ENCODE measurements at regions not wholly inside any gene's neighbourhood (a gene's known extent, or its start where the extent isn't known, plus 50 kb on each side); places are given as distances from the start of the nearest gene placed in this dataset.

DNA sequence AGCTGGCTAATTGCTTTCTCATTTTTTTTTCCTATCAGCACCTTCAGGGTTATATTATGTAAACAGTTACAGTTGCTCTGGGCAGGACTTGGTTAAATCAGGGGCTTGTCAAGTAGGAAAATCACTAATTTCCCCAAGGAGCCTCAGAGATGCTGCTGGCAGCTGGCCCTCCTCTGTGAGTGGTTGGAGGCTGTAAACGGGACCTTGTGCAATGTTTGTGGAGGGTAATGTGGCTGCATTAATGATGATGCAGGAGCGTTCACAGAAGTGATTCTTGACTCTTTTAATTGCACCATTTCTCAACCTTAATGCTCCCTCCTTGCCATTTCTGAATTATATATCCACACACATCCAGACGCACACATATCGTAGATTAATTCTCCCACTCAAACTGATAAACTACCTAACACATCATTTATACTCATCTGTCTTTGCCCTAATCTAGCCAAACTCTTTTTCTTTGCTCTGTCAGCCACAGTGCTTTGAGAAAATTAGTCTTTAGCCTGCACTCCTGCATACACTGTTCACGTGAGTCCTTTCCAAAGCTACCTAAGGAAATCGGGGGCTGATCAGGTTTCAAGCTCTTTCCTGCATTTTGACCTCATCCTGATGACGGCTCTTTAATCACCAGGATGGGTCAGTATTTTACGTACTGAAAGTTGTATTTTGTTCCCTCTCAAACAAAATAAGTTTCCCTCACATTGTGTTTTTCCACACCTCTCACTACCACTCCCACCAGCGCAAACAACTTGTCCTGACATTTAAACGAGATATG, 154.4 kb upstream of the PIRT start:
- H3K36me3 ChIP-seq (ENCODE audit: insufficient read depth) = no peaks in the 10 kb centered on the region
- DNase-seq (ENCODE audit: extremely low spot score) = no peak
- no peak overlapping the region for H3K27ac ChIP-seq (ENCODE audit: low read depth)
- no peak overlapping the region for H3K4me3 ChIP-seq (ENCODE audit: low read depth, low read length)
- 41% methylated on average over 10 of the region's 10 CpGs for WGBS
- no peaks in the 10 kb centered on the region for H3K4me1 ChIP-seq (ENCODE audit: insufficient read depth)

DNA sequence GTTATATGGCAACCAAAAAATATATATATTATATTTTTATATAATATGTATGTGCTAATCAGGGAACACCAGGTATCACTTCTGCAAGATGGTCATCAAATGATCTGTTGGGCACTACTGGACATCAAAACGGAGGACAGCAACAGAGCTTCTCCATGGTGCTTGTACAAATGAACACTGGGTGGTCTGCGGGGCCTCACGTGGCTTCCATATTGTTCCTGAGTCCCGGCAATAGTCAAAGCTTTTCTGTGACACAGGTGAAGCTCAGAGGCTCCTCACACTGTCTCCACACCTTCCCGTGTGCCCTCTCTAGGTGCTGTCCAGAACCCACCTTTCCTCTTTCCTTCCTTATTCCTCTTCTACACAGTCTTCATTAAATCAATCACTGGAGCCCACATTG, 149.9 kb upstream of the PIRT start:
- H3K36me3 ChIP-seq (ENCODE audit: insufficient read depth) = no peaks in the 10 kb centered on the region
- 85% methylated on average over 5 of the region's 5 CpGs for WGBS
- DNase-seq (ENCODE audit: extremely low spot score) = no peak
- H3K4me3 ChIP-seq (ENCODE audit: low read depth, low read length) = no peak overlapping the region
- H3K27ac ChIP-seq (ENCODE audit: low read depth) = no peak overlapping the region
- no peaks in the 10 kb centered on the region for H3K4me1 ChIP-seq (ENCODE audit: insufficient read depth)

DNA sequence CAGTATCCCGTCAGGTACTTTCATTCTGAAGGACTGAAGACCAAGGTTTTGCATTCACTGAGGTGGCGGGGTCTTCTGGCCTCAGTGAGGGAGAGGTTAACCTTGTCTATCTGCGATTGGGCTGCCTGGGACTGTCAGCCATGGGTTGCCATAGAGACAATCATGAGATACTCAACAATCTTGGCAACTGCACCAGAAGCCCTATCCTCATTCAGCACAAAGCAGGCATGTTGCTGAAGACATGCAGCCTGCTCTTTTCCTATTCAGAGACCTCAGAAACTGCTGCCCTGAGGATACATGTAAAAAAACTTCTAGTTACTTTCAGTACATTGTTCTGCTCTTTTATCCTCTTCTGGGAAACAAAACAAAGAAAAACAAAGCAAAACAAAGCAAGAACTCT, 146.3 kb upstream of the PIRT start:
- 78% methylated on average over 3 of the region's 3 CpGs for WGBS
- no peak overlapping the region for H3K4me3 ChIP-seq (ENCODE audit: low read depth, low read length)
- H3K4me1 ChIP-seq (ENCODE audit: insufficient read depth) = no peaks in the 10 kb centered on the region
- H3K36me3 ChIP-seq (ENCODE audit: insufficient read depth) = no peaks in the 10 kb centered on the region
- no peak for DNase-seq (ENCODE audit: extremely low spot score)
- H3K27ac ChIP-seq (ENCODE audit: low read depth) = no peak overlapping the region

DNA sequence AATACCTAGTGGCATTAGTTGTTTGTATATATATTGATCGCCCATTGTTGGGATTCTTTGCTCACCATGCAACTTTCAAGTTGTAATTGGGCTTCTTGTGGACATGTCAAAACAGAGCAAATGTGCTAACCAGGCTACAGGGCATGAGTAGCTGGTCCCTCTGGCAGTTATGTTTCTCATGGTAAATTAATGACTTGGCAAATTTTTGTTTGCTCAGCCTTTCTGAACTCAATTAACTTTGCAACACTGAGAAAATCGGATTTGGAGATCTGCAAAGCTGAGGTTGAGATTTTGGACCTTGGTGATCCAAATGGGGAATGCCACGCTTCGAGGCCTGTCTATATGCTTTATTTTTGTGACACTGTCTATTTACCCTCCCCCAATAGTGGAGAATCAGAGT, 138.5 kb upstream of the PIRT start:
- no peak overlapping the region for H3K27ac ChIP-seq (ENCODE audit: low read depth)
- 90% methylated on average over 4 of the region's 4 CpGs for WGBS
- no peaks in the 10 kb centered on the region for H3K4me1 ChIP-seq (ENCODE audit: insufficient read depth)
- H3K4me3 ChIP-seq (ENCODE audit: low read depth, low read length) = no peak overlapping the region
- no peaks in the 10 kb centered on the region for H3K36me3 ChIP-seq (ENCODE audit: insufficient read depth)
- no peak for DNase-seq (ENCODE audit: extremely low spot score)

DNA sequence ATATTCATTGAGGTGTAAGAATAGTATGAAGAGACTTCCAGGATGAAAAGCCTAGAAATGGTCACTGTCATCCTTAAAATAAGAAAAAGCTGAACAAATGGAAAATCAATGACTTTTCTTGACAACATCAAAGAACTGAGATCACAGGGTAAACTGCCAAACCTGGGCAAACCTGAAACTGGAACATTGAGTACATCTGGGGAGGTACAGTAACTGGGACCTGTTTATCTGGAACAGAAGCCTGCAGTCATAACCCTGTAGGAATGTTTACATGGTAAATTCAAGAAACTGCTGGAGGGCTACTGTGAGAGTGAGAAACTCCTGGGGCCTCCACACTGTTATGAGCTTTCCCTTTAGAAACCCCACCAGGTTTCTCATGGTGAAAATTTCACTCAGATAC, 130.1 kb upstream of the PIRT start:
- Histone ChIP-seq H3K27ac (ENCODE audit: low read depth) (no peak overlapping the region), H3K36me3 (ENCODE audit: insufficient read depth) (no peaks in the 10 kb centered on the region), H3K4me3 (ENCODE audit: low read depth, low read length) (no peak overlapping the region), H3K4me1 (ENCODE audit: insufficient read depth) (no peaks in the 10 kb centered on the region)
- DNase-seq (ENCODE audit: extremely low spot score) = no peak

DNA sequence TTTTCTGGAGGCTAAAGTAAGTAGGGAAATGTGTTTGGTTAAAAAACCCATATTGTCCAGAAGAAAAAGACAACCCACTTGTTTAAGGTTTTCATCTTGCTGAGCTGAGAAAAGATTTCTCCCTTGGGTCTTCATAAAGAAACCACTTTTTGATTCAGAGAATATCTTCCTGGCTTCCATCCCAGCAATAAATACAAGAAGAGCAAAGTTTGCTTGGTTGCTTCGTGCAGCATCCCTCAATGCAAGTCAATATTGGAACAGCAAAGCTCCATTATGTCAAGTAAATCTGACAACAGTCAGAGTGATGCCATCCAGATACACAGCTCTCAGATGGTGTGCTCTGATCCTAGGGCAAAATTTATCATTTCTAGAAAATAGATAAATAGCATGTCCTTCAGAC, 118.9 kb upstream of the PIRT start:
- WGBS = 13% methylated on average over 1 of the region's 1 CpG
- DNase-seq (ENCODE audit: extremely low spot score) = peak; percentile 1
- Histone ChIP-seq H3K4me1 (ENCODE audit: insufficient read depth) (no peaks in the 10 kb centered on the region), H3K36me3 (ENCODE audit: insufficient read depth) (no peaks in the 10 kb centered on the region), H3K4me3 (ENCODE audit: low read depth, low read length) (no peak overlapping the region), H3K27ac (ENCODE audit: low read depth) (no peak overlapping the region)

DNA sequence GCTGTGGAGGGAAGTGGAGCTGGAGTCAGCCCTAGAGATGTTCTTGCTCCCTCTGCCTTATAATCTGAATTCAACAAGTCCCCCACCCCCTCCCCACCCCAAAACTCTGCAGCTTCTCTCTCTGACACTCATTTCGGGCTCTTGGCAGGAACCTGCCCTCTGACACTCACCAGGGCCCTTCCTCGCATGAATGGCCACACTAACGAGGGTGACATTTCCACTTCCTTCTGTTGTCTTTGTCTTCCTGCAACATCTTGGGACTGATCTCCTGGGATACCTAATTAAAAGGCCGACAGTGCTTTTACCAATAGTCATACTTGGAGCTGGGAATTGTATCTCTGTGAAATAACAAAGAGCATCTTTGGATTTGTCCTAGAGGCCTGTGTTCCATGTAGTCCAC, 106.9 kb upstream of the PIRT start:
- Histone ChIP-seq H3K36me3 (ENCODE audit: insufficient read depth) (no peaks in the 10 kb centered on the region), H3K4me1 (ENCODE audit: insufficient read depth) (no peaks in the 10 kb centered on the region), H3K4me3 (ENCODE audit: low read depth, low read length) (no peak overlapping the region), H3K27ac (ENCODE audit: low read depth) (no peak overlapping the region)
- 60% methylated on average over 4 of the region's 4 CpGs for WGBS
- DNase-seq (ENCODE audit: extremely low spot score) = no peak

DNA sequence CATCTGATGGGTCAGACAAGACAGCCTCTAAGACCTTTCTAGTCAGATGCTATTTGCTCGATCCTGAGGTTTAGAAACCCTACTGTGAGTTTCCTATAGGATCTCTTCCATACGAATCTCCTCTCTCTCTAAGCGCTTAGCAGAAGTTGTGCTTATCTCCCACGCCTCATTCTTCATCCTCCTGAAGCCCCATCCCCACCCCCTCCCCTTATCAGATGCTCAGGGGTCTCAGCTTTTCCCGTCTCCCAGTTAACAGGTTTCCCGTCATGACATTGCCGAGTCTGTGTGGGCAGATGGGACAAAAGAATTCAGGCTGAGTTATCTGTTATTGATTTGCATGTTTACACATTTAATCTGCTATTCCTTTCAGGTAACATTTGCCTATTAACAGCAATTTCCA, 99.0 kb upstream of the PIRT start:
- Histone ChIP-seq H3K4me1 (ENCODE audit: insufficient read depth) (no peaks in the 10 kb centered on the region), H3K4me3 (ENCODE audit: low read depth, low read length) (no peak overlapping the region), H3K36me3 (ENCODE audit: insufficient read depth) (no peaks in the 10 kb centered on the region), H3K27ac (ENCODE audit: low read depth) (no peak overlapping the region)
- 65% methylated on average over 7 of the region's 7 CpGs for WGBS
- DNase-seq (ENCODE audit: extremely low spot score) = no peak

DNA sequence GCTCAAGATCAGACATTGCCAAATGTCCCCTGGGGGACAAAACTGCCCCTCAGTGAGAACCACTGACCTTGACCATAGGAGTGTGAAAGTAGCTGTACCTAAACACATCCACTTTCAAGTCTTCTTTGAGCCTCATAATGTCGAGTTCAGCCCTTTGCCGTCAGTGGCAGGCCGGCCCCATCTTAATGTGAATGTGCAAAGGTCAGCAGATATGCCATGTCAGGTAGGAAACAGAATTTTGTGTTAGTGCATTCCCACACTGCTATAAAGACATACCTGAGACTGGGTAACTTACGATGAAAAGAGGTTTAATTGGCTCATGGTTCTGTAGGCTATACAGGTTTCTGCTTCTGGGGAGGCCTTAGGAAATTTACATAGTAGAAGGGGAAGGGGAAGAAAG, 95.1 kb upstream of the PIRT start:
- WGBS = 77% methylated on average over 4 of the region's 4 CpGs
- DNase-seq (ENCODE audit: extremely low spot score) = no peak
- Histone ChIP-seq H3K4me1 (ENCODE audit: insufficient read depth) (no peaks in the 10 kb centered on the region), H3K27ac (ENCODE audit: low read depth) (no peak overlapping the region), H3K36me3 (ENCODE audit: insufficient read depth) (no peaks in the 10 kb centered on the region), H3K4me3 (ENCODE audit: low read depth, low read length) (no peak overlapping the region)

DNA sequence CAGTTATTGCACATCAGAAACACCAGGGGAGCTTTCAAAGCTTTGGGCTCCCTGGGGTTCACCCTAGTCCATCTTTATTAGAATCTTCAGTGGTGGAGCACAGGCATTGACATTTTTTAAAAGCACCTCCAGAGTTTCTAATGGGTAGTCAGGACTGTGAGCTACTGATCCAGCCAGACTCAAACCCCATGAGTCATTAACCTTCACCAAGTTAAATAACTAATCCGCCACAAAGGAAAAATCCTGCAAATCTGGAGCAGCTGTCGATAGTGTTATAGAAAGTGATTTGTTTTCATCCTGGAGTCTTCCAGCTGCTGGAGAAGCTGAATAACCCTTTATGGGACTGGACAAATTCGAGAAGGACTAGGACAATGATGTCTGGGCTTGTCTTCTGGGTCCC, 93.2 kb upstream of the PIRT start:
- 61% methylated on average over 3 of the region's 3 CpGs for WGBS
- no peak overlapping the region for H3K4me3 ChIP-seq (ENCODE audit: low read depth, low read length)
- no peaks in the 10 kb centered on the region for H3K4me1 ChIP-seq (ENCODE audit: insufficient read depth)
- H3K27ac ChIP-seq (ENCODE audit: low read depth) = no peak overlapping the region
- no peaks in the 10 kb centered on the region for H3K36me3 ChIP-seq (ENCODE audit: insufficient read depth)
- no peak for DNase-seq (ENCODE audit: extremely low spot score)

DNA sequence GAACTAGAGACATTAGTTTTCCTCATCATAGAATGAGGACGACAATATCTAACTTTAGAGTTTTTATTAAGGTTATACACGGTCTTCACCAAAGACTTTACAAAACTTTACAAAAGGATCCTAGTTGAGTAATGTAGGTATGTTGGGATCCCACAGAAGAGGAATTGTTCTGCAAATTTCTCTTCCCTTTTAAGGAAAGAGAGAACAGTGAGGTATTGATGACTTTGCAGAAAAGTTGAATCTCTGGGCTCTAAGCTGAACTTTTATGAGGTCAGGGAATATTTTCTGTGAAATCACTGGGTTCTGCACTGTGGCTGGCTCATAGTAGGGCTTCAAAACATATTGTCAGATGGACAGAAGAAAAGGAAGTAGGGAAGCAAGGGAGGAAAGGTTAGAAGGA, 89.8 kb upstream of the PIRT start:
- Histone ChIP-seq H3K4me1 (ENCODE audit: insufficient read depth) (no peaks in the 10 kb centered on the region), H3K36me3 (ENCODE audit: insufficient read depth) (no peaks in the 10 kb centered on the region), H3K4me3 (ENCODE audit: low read depth, low read length) (no peak overlapping the region), H3K27ac (ENCODE audit: low read depth) (no peak overlapping the region)
- 89% methylated on average over 2 of the region's 2 CpGs for WGBS
- DNase-seq (ENCODE audit: extremely low spot score) = no peak

DNA sequence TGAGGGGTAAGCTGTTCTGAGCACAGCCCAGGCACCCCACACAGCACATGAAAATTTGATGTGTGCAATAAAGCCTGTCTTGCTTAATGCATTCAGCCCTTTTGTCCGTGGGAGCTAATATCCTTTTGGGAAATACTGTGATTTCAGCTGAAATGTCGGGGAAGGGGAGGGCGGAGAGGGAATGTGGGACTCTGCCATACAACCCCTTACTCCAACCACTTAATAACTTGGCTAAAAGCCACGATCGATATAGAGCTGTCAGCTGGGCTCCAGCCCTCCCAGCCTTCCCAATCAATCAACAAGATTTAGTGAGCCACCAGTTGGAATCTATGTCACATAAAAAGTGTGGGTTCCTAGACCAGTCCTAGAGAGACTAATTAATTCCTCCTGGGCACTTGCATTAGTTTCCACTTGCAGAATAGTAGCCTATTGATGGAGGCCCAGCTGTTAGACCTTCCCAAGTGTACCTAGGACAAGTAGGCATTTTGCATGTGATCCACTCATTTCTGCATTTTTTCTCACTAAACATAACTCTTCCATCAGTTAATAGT, 82.7 kb upstream of the PIRT start:
- DNase-seq (ENCODE audit: extremely low spot score) = no peak
- H3K4me3 ChIP-seq (ENCODE audit: low read depth, low read length) = no peak overlapping the region
- no peaks in the 10 kb centered on the region for H3K36me3 ChIP-seq (ENCODE audit: insufficient read depth)
- H3K4me1 ChIP-seq (ENCODE audit: insufficient read depth) = no peaks in the 10 kb centered on the region
- 73% methylated on average over 5 of the region's 5 CpGs for WGBS
- H3K27ac ChIP-seq (ENCODE audit: low read depth) = no peak overlapping the region

DNA sequence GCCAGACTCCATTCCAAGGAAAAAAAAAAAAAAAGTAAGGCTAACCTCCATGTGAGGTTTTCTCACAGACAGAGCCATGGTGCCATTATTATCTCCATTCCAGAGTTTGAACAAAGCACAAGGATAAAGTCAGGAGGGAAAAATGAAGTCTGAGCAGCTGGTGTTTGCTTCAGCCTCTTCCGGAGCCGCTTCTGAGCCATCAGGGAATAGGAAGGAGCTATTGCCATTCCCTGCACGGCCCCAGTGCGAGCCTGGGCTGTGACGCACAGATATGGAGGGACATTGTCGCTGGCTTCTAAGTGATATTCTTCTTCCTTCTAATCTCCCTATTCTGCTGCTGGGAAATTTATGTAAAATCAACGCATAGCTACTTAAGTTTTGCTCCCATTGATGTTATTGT, 69.5 kb upstream of the PIRT start:
- H3K4me3 ChIP-seq (ENCODE audit: low read depth, low read length) = no peak overlapping the region
- no peaks in the 10 kb centered on the region for H3K4me1 ChIP-seq (ENCODE audit: insufficient read depth)
- 76% methylated on average over 7 of the region's 7 CpGs for WGBS
- no peak for DNase-seq (ENCODE audit: extremely low spot score)
- H3K27ac ChIP-seq (ENCODE audit: low read depth) = no peak overlapping the region
- no peaks in the 10 kb centered on the region for H3K36me3 ChIP-seq (ENCODE audit: insufficient read depth)

DNA sequence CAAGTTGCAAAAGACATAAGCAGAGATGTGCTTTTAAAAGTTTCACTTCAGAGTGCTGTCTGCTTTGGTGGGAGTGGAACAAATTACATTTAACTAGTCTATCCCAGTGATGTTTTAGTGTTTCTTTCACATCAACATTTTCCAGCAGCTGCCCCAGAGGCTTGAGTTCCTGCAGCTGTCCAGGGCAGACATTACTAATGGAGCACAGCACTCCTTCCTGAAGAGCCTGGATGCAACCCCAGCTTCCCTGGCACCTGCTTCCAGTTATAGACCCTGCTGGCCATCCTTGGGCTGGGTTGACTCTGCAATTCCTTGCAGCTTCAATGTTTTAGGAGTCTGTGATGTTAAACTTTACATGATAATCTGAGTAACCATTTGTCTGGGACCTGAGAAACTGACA, 61.4 kb upstream of the PIRT start:
- Histone ChIP-seq H3K36me3 (ENCODE audit: insufficient read depth) (no peaks in the 10 kb centered on the region), H3K4me1 (ENCODE audit: insufficient read depth) (no peaks in the 10 kb centered on the region)
- no peak for DNase-seq (ENCODE audit: extremely low spot score)

DNA sequence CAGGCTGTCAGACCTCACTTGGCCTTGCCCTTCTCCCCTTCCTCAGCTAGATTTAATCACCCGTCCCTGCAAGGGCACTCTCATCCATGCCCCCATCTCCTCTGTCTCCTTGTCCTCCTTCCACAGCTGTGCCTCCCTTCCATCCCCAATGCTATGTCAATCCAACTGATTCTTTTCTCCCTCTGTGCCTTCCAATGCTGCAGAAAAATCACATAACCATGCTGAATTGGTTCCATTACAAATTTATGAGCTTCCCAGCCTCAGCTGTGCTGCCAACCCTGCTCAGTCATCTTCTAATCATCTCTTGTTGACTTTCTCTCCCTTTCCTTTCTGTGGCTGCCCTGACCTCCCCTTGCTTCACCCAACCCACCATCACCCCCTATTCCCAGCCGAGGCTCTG, 56.3 kb upstream of the PIRT start:
- WGBS = 83% methylated on average over 2 of the region's 2 CpGs
- H3K4me1 ChIP-seq (ENCODE audit: insufficient read depth) = no peaks in the 10 kb centered on the region
- H3K27ac ChIP-seq (ENCODE audit: low read depth) = no peak overlapping the region
- no peaks in the 10 kb centered on the region for H3K36me3 ChIP-seq (ENCODE audit: insufficient read depth)
- H3K4me3 ChIP-seq (ENCODE audit: low read depth, low read length) = no peak overlapping the region
- DNase-seq (ENCODE audit: extremely low spot score) = no peak

More for the DNA sequence above, 61.4 kb upstream of the PIRT start:
- no peak overlapping the region for H3K27ac ChIP-seq (ENCODE audit: low read depth)
- H3K4me3 ChIP-seq (ENCODE audit: low read depth, low read length) = no peak overlapping the region

Measured in urinary bladder (tissue), 3 donors.